ENCODE measurements at regions not wholly inside any gene's neighbourhood (a gene's known extent, or its start where the extent isn't known, plus 50 kb on each side); places are given as distances from the start of the nearest gene placed in this dataset.

- no peaks in the 10 kb centered on the region for H3K36me3 ChIP-seq (ENCODE audit: control insufficient read depth in 2 of 2, insufficient read depth in 2 of 2, low read length in 1 of 2)
- 37 to 57% methylated on average over 2 of the region's 2 CpGs for WGBS, 2 donors
Observed at GRCh38 chr4:55014876-55015275, 110.5 kb downstream of the KDR start.

GRCh38 chr4:55013431-55013955, 111.9 kb downstream of the KDR start:
- Histone ChIP-seq H3K36me3 (ENCODE audit: control insufficient read depth in 2 of 2, insufficient read depth in 2 of 2, low read length in 1 of 2) (no peaks in the 10 kb centered on the region), H3K9me3 (ENCODE audit: control insufficient read depth in 2 of 2, insufficient read depth in 1 of 2, low read depth in 1 of 2, low read length in 1 of 2) (no peaks in the 10 kb centered on the region), H3K27ac (ENCODE audit: low read depth in 2 of 2, low read length in 1 of 2) (no peak overlapping the region), H3K27me3 (ENCODE audit: control insufficient read depth in 1 of 2, insufficient read depth in 2 of 2, low read length in 2 of 2) (no peaks in the 10 kb centered on the region), H3K4me1 (ENCODE audit: control insufficient read depth in 2 of 2, insufficient read depth in 2 of 2, low read length in 1 of 2) (no peaks in the 10 kb centered on the region), H3K4me3 (ENCODE audit: low read depth in 1 of 2, low read length in 2 of 2) (no peak overlapping the region)
- 78 to 80% methylated on average over 6 of the region's 6 CpGs for WGBS, 2 donors

More at GRCh38 chr4:55014876-55015275, 110.5 kb downstream of the KDR start:
- Histone ChIP-seq H3K9me3 (ENCODE audit: control insufficient read depth in 2 of 2, insufficient read depth in 1 of 2, low read depth in 1 of 2, low read length in 1 of 2) (no peaks in the 10 kb centered on the region), H3K27me3 (ENCODE audit: control insufficient read depth in 1 of 2, insufficient read depth in 2 of 2, low read length in 2 of 2) (no peaks in the 10 kb centered on the region), H3K4me3 (ENCODE audit: low read depth in 1 of 2, low read length in 2 of 2) (no peak overlapping the region), H3K4me1 (ENCODE audit: control insufficient read depth in 2 of 2, insufficient read depth in 2 of 2, low read length in 1 of 2) (no peaks in the 10 kb centered on the region), H3K27ac (ENCODE audit: low read depth in 2 of 2, low read length in 1 of 2) (no peak overlapping the region)

- H3K36me3 ChIP-seq (ENCODE audit: control insufficient read depth in 2 of 2, insufficient read depth in 2 of 2, low read length in 1 of 2) = no peaks in the 10 kb centered on the region
- WGBS, 2 donors = 65 to 78% methylated on average over 8 of the region's 8 CpGs
Observed at GRCh38 chr4:55012363-55013230, 112.8 kb downstream of the KDR start.

GRCh38 chr4:55011761-55012160, 113.6 kb downstream of the KDR start:
- Histone ChIP-seq H3K27me3 (ENCODE audit: control insufficient read depth in 1 of 2, insufficient read depth in 2 of 2, low read length in 2 of 2) (no peaks in the 10 kb centered on the region), H3K36me3 (ENCODE audit: control insufficient read depth in 2 of 2, insufficient read depth in 2 of 2, low read length in 1 of 2) (no peaks in the 10 kb centered on the region), H3K27ac (ENCODE audit: low read depth in 2 of 2, low read length in 1 of 2) (no peak overlapping the region), H3K4me1 (ENCODE audit: control insufficient read depth in 2 of 2, insufficient read depth in 2 of 2, low read length in 1 of 2) (no peaks in the 10 kb centered on the region), H3K9me3 (ENCODE audit: control insufficient read depth in 2 of 2, insufficient read depth in 1 of 2, low read depth in 1 of 2, low read length in 1 of 2) (no peaks in the 10 kb centered on the region), H3K4me3 (ENCODE audit: low read depth in 1 of 2, low read length in 2 of 2) (no peak overlapping the region)

More at GRCh38 chr4:55012363-55013230, 112.8 kb downstream of the KDR start:
- Histone ChIP-seq H3K27ac (ENCODE audit: low read depth in 2 of 2, low read length in 1 of 2) (no peak overlapping the region), H3K9me3 (ENCODE audit: control insufficient read depth in 2 of 2, insufficient read depth in 1 of 2, low read depth in 1 of 2, low read length in 1 of 2) (no peaks in the 10 kb centered on the region), H3K4me1 (ENCODE audit: control insufficient read depth in 2 of 2, insufficient read depth in 2 of 2, low read length in 1 of 2) (no peaks in the 10 kb centered on the region), H3K27me3 (ENCODE audit: control insufficient read depth in 1 of 2, insufficient read depth in 2 of 2, low read length in 2 of 2) (no peaks in the 10 kb centered on the region), H3K4me3 (ENCODE audit: low read depth in 1 of 2, low read length in 2 of 2) (no peak overlapping the region)

- H3K36me3 ChIP-seq (ENCODE audit: control insufficient read depth in 2 of 2, insufficient read depth in 2 of 2, low read length in 1 of 2) = no peaks in the 10 kb centered on the region
- no peaks in the 10 kb centered on the region for H3K4me1 ChIP-seq (ENCODE audit: control insufficient read depth in 2 of 2, insufficient read depth in 2 of 2, low read length in 1 of 2)
Observed at GRCh38 chr4:55010550-55010949, 114.8 kb downstream of the KDR start.

GRCh38 chr4:55008166-55009056, 117.0 kb downstream of the KDR start:
- no peak overlapping the region for H3K27ac ChIP-seq (ENCODE audit: low read depth in 2 of 2, low read length in 1 of 2)
- H3K9me3 ChIP-seq (ENCODE audit: control insufficient read depth in 2 of 2, insufficient read depth in 1 of 2, low read depth in 1 of 2, low read length in 1 of 2) = no peaks in the 10 kb centered on the region
- H3K4me3 ChIP-seq (ENCODE audit: low read depth in 1 of 2, low read length in 2 of 2) = no peak overlapping the region
- no peaks in the 10 kb centered on the region for H3K4me1 ChIP-seq (ENCODE audit: control insufficient read depth in 2 of 2, insufficient read depth in 2 of 2, low read length in 1 of 2)
- H3K27me3 ChIP-seq (ENCODE audit: control insufficient read depth in 1 of 2, insufficient read depth in 2 of 2, low read length in 2 of 2) = no peaks in the 10 kb centered on the region
- 65 to 73% methylated on average over 19 to 20 of the region's 20 CpGs for WGBS, 2 donors
- H3K36me3 ChIP-seq (ENCODE audit: control insufficient read depth in 2 of 2, insufficient read depth in 2 of 2, low read length in 1 of 2) = no peaks in the 10 kb centered on the region

More at GRCh38 chr4:55010550-55010949, 114.8 kb downstream of the KDR start:
- H3K9me3 ChIP-seq (ENCODE audit: control insufficient read depth in 2 of 2, insufficient read depth in 1 of 2, low read depth in 1 of 2, low read length in 1 of 2) = no peaks in the 10 kb centered on the region
- no peak overlapping the region for H3K4me3 ChIP-seq (ENCODE audit: low read depth in 1 of 2, low read length in 2 of 2)
- no peaks in the 10 kb centered on the region for H3K27me3 ChIP-seq (ENCODE audit: control insufficient read depth in 1 of 2, insufficient read depth in 2 of 2, low read length in 2 of 2)
- no peak overlapping the region for H3K27ac ChIP-seq (ENCODE audit: low read depth in 2 of 2, low read length in 1 of 2)

GRCh38 chr4:55005910-55006309, 119.5 kb downstream of the KDR start:
- Histone ChIP-seq H3K36me3 (ENCODE audit: control insufficient read depth in 2 of 2, insufficient read depth in 2 of 2, low read length in 1 of 2) (no peaks in the 10 kb centered on the region), H3K9me3 (ENCODE audit: control insufficient read depth in 2 of 2, insufficient read depth in 1 of 2, low read depth in 1 of 2, low read length in 1 of 2) (no peaks in the 10 kb centered on the region), H3K4me3 (ENCODE audit: low read depth in 1 of 2, low read length in 2 of 2) (no peak overlapping the region), H3K27ac (ENCODE audit: low read depth in 2 of 2, low read length in 1 of 2) (no peak overlapping the region), H3K27me3 (ENCODE audit: control insufficient read depth in 1 of 2, insufficient read depth in 2 of 2, low read length in 2 of 2) (no peaks in the 10 kb centered on the region), H3K4me1 (ENCODE audit: control insufficient read depth in 2 of 2, insufficient read depth in 2 of 2, low read length in 1 of 2) (no peaks in the 10 kb centered on the region)
- WGBS, 2 donors = 86 to 94% methylated on average over 2 of the region's 2 CpGs

GRCh38 chr4:55004831-55005230, 120.6 kb downstream of the KDR start:
- Histone ChIP-seq H3K9me3 (ENCODE audit: control insufficient read depth in 2 of 2, insufficient read depth in 1 of 2, low read depth in 1 of 2, low read length in 1 of 2) (no peaks in the 10 kb centered on the region), H3K4me3 (ENCODE audit: low read depth in 1 of 2, low read length in 2 of 2) (no peak overlapping the region), H3K27me3 (ENCODE audit: control insufficient read depth in 1 of 2, insufficient read depth in 2 of 2, low read length in 2 of 2) (no peaks in the 10 kb centered on the region), H3K27ac (ENCODE audit: low read depth in 2 of 2, low read length in 1 of 2) (no peak overlapping the region), H3K36me3 (ENCODE audit: control insufficient read depth in 2 of 2, insufficient read depth in 2 of 2, low read length in 1 of 2) (no peaks in the 10 kb centered on the region), H3K4me1 (ENCODE audit: control insufficient read depth in 2 of 2, insufficient read depth in 2 of 2, low read length in 1 of 2) (no peaks in the 10 kb centered on the region)
- 35 to 50% methylated on average over 1 of the region's 1 CpG for WGBS, 2 donors

- 61 to 75% methylated on average over 1 of the region's 1 CpG for WGBS, 2 donors
- H3K36me3 ChIP-seq (ENCODE audit: control insufficient read depth in 2 of 2, insufficient read depth in 2 of 2, low read length in 1 of 2) = no peaks in the 10 kb centered on the region
- no peak overlapping the region for H3K27ac ChIP-seq (ENCODE audit: low read depth in 2 of 2, low read length in 1 of 2)
- H3K27me3 ChIP-seq (ENCODE audit: control insufficient read depth in 1 of 2, insufficient read depth in 2 of 2, low read length in 2 of 2) = no peaks in the 10 kb centered on the region
- no peaks in the 10 kb centered on the region for H3K4me1 ChIP-seq (ENCODE audit: control insufficient read depth in 2 of 2, insufficient read depth in 2 of 2, low read length in 1 of 2)
- H3K9me3 ChIP-seq (ENCODE audit: control insufficient read depth in 2 of 2, insufficient read depth in 1 of 2, low read depth in 1 of 2, low read length in 1 of 2) = no peaks in the 10 kb centered on the region
- H3K4me3 ChIP-seq (ENCODE audit: low read depth in 1 of 2, low read length in 2 of 2) = no peak overlapping the region
Observed at GRCh38 chr4:55002431-55002830, 123.0 kb downstream of the KDR start.

Data from esophagus (tissue), 2 donors.